ENCODE measurements at regions not wholly inside any gene's neighbourhood (a gene's known extent, or its start where the extent isn't known, plus 50 kb on each side); places are given as distances from the start of the nearest gene placed in this dataset.

DNA sequence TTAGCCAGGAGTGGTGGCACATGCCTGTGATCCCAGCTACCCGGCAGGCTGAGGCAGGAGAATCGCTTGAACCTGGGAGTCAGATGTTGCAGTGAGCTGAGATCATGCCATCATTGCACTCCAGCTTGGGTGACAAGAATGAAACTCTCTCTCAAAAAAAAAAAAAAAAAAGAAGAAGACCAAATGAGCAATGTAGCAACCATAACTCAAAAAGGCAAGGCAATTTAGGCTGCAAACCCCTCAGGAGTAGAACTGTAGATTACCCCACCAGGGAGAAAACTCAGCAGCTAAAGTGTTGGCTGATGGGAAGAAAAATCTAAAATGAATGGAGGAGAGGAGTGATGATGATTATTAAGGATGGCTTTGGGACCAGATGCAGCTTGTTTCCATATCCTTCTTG, 256.7 kb upstream of the UBASH3B start:
- no peak for DNase-seq (ENCODE audit: low spot score)

DNA sequence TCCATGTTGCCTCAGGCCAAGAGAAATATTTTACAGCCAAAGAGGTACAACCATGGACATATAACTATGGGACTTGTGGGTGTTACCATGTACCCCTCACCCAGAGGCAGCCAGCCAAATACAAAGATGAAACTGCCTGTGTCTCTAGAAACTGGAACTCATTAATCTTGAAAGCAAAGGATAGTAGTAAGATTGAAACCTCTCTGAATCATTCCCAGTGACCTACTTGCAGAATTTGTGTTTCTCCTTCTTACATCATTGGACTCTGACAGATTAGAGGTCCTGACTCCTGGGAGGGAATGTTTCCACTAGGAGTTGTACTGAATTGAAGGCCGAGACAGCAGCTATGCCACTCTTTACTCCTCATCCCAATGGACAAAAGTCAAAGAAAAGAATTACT, 257.4 kb upstream of the UBASH3B start:
- no peak for DNase-seq (ENCODE audit: low spot score)

DNA sequence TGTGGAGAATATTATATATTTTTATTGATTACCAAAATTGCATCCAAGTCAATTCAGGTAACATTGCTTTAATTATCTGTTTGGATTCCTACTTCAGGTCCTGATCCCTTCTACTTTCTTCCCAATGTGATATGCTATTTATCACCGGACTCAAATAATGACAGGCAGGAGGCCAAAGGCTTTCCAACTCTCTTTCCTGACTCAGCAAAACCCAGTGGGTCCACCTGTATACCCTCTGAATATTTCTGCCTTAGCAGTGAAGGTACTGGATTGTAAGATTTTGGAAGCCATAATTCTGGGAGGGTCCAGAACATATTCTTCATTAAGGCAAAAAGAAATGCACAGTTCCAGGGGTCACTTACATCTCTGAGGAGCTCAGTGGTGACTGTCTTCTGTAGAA, 260.2 kb upstream of the UBASH3B start:
- DNase-seq (ENCODE audit: low spot score), result no peak

DNA sequence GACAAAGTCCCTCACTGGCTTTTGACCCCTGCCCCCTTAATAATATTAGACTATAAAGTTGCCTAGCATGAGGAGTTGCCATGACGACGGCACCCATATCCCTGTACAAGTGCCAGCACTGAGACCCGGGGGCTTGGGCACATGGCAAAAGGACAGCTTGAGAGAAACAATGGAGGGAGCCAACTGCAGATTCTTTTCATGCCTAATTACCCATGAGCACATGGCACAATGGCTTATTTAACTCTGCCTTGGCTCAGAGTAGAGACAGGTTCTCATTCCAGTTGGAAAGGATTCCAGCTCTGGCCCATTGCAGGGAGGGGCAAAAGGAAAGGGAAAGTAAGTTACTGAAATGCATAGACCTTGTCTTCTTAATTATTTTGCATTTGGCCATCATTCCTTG, 261.2 kb upstream of the UBASH3B start:
- DNase-seq (ENCODE audit: low spot score), result no peak

DNA sequence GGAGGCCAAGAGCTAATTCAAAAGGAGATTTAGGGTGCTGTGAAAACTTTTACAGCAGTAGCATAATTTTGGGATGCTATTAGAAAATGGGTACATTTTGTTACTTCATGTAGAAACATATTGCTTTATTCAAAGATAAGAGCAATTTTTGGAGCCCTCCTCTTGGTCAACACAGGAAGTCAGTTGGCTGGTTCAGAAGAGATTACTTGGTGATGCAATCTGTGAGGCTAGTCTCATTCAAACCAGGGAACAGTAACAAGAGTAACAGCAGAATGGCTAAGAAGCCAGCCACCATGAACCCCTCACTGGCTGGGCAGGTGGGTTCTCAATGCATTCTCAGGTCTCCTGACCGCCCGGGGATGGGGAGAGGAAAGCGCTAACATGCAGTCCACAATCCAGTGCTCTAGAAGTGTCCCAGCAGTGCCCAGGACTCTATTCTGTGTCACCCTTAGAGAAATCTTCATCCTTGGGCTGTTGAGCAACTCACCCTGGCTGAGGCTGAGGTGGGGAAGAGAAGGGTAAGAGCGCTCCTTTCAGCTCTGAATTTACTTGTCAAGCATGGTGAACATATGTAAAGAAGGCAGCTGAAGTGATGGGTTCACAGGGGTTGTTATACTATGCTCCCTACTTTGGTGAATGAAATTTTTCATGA, 262.2 kb upstream of the UBASH3B start:
- DNase-seq (ENCODE audit: low spot score), result no peak

DNA sequence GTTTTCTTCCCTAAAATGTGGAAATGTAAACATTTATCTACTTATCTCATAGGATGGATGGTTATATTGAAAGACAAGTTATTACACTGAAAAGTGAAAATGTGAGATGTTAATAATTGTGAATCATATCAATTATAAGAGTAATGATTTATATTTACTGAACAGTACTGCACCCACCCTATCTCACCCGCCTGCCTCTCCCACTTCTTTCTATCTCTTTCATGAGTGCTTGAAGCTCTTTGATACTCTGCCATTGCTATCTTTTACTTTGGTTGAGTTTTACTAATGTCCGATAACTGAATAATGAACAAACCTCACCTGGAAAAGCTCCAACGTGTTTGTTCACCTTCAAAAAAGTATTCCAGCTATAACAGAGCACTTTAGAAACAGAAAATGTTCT, 263.0 kb upstream of the UBASH3B start:
- no peak for DNase-seq (ENCODE audit: low spot score)

DNA sequence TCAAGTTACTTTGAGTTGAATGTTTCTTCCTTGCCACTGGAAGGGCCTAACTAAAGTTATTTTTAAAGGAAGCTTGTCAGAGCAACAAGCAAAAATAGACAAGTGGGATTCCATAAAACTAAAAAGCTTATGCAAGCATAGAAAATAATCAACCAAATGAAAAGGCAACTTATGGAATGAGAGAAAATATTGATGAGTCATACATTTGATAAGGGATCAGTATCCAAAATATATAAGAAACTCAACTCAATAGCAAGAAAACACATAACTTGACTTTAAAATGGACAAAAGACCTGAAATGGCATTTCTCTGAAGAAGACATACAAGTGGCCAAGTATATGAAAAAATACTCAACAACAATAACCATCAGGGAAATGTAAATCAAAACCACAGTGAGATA, 264.5 kb upstream of the UBASH3B start:
- no peak for DNase-seq (ENCODE audit: low spot score)

DNA sequence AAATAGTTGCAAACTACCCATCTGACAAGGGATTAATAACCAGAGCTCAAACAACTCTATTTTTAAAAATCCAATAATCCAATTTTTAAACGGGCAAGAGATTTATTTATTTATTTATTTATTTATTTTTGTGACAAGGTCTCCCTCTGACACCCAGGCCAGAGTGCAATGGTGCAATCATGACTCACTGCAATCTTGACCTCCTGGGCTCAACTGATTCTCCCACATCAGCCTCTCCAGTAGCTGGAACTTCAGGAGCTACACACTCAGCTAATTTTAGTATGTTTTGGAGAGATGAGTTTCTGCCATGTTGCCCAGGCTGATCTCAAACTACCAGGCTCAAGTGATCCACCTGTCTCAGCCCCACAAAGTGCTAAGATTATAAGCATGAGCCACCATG, 267.2 kb upstream of the BLID start:
- no peak for DNase-seq (ENCODE audit: low spot score)

DNA sequence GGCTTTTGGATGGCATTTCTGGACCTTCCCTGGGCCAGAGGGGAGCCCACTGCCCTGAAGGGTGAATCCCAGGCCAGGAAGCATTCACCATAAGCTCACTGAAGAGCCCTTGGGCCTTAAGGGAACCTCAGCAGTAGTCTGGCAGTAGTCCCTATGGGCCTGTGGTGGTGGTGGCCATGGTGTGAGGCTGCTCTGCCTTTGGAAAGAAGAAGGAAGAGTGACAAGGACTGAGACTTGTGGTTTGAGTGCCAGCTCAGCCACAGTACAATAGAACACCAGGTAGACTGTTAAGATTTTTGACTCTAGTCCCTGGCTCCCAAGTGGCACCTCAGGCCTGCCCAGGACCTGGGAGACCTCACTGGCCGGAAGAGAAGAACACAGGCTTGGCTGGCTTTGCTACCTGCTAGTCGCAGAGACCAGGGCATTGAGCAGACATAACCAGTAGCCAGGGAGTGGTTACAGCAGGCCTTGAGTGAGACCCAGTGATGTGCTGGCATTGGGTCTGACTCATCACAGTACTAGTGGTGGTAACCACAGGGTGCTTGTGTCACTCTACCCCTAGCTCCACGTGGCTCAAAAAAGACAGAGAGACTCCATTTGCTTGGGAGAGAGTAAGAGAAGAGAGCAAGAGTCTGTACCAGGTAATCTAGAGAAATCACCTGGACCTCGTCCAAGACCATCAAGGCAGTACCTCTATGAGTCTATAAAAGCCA, 259.8 kb upstream of the BLID start:
- DNase-seq (ENCODE audit: low spot score), result no peak

DNA sequence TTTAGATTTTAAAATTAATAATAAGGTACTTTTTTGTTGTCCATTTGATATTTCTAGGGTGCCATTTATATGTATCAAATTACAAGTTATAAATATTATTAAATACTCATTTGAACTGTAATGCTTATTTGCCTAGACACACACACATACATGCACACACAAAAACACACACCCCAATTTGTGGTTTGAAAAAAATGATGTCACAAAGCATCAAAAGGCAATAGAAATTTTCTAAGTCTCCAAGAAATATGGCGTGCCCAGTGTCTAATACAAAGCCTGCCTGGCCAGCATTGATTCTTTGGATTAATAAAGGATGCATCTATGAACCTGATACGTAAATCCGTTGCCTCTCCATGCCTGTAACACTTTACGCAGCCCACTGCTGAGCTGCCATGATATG, 252.8 kb upstream of the BLID start:
- DNase-seq (ENCODE audit: low spot score), result no peak

DNA sequence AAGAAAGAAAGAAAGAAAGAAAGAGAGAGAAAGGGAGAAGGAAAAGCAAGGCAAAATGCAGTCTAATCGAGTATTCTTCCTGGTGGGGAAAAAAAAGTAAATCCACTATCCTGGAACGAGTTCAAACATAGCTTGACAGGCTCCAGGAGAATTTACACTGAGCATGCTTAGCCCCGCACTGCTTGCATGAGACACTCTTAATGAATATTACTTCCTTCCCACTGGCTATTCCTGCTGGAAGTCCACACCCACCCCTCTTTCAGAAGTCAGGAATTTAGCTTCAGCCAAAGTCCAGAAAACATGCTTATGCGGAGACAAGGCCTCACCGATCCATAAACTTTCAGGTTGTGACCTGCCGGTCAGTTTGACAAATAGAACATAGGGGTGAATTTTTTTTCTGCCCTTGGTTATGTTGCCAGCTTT, 251.8 kb upstream of the BLID start:
- DNase-seq (ENCODE audit: low spot score), result no peak

DNA sequence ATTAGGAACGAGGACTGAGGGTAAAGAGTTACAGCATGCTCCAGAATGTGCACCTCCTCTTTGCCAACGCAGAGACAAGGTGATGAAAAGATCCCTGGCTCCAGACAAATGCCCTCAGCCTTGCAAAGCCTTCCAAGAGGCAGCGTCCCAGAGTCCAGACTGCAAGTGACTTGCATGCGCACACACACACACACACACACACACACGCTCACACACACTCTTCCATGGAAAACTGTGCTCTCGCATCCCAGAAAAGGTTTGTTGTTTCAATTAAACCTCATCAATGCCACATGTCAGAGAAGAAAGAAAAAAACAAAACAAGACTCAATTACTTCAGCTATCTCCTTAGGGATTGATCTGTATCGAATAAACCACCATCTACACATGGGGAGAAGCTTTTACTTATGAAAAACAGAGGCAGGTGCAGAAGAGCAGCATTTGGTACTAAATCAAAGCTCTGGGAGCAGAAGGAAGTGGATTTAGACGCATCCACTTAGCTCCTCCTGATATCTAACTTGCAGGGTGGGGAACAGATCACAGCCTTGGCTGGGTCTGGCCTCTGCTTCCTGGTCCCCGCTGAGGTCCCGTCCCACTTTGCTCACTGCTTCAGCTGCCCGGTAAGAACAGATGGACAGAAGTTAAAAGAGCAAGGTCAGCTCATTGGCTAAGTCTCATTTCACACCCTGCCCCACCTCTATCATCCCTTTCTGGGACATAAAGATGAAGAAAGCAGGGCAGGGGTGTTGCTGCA, 249.8 kb upstream of the BLID start:
- DNase-seq (ENCODE audit: low spot score), result no peak

DNA sequence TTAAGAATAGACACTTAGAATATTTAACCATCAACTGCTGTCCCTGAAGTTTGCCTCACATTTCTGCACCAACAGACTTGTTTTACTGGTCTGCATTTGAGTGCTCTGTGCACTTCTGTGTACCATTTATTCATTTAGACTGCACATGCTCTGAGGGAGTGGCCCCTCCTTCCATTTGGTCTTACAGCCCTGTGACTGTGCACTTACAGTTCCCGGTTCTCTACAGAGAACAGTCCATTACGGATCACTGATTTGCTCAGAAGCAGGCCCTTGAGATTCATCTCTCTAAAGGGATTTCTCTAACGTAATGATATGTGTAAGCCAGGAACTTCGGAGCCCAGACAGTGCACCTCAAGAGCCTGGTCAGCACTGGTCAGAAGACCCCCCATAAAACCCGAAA, 247.3 kb upstream of the BLID start:
- DNase-seq (ENCODE audit: low spot score), result no peak

DNA sequence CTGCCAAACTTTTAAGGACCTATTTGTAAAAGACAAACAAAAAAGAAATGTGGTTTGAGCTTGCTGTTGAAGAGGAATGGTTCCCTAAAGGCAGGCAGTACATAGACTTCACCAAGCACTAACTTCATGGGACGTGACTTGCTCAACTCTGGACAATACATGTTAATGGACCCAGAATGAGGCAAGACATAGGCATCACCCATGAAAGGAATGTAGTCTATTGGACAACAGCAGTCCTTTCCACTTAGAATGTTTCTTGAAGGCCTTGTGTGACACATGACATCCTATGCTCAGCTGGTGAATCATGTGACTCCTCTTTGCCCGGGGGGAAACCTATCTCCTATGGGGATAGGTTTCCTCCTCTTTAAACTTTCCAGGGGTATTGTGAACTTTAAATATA, 246.4 kb upstream of the BLID start:
- no peak for DNase-seq (ENCODE audit: low spot score)

DNA sequence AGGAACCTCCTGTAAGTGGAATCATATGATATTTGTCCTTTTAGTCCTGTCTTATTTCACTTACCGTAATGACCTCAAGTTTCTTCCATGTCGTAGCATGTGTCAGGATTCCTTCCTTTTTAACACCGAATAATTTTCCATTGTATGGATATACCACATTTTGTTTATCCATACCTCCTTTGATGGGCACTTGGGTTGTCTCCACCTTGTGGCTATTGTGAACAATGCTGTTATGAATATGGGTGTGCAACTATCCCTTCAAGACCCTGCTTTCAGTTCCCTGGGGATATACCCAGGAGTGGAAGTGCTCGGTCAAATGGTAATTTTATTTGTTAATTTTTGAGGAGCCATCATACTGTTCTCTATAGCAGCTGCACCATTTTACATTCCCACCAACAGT, 244.9 kb upstream of the BLID start:
- no peak for DNase-seq (ENCODE audit: low spot score)

DNA sequence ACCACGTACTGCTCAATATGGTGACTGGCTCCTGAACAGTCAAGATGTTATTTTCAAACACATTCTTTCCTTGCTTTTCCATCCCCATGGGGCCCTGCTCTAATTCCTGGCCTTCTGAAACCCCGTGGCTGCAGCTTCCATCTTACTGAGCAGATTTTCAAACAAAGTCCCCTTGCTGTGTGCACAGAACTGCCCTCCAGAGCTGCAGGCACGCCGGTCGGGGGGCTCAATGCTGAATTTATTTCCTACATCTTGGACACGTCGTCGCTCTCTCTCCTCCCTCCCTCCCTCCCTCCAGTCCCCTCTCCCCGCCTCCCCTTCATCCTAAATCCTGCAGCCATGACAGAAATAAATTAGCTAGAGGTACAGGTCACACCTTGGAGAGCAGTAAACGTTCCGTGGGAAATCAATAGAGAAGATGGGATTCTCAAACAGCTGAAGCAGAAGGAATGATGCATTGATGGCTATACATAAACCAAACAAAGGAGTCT, 243.1 kb upstream of the BLID start:
- no peak for DNase-seq (ENCODE audit: low spot score)

DNA sequence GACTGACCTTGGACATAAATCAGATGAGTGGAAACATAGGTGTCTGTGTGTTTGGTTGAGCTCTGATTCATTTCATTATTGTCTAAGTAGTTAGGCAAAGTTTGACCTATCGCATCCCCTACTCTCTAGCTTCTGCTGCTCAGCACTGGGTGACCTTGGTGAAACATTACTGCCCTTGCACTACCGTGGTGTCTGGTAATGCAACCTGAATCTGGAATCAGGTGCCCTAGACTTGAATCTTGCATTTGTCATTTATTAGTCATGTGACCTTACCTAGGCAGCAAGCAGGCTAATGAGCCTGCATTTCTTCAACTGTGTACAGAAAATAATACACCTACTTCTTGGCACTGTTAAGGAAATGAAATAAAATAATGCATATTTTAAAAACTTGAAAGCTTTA, 242.3 kb upstream of the BLID start:
- DNase-seq (ENCODE audit: low spot score), result no peak

DNA sequence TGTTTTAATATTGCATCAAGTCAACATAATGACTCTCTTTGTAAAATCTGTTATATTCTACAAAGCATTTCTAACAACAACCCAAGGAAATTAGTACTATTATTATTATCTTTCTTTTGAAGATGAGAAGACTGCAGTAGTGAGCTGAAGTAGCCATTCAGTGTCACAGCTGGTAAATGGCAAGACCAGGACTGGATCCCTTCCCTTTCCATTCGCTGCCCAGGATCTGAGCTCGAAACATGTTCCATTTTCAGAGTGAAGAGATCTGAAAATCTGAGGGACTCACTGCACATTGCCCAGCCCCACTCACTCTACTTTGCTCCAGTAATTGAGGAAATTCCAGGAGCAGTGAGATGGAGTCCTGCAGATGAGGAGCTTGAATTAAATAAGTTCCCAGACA, 240.0 kb upstream of the BLID start:
- no peak for DNase-seq (ENCODE audit: low spot score)

DNA sequence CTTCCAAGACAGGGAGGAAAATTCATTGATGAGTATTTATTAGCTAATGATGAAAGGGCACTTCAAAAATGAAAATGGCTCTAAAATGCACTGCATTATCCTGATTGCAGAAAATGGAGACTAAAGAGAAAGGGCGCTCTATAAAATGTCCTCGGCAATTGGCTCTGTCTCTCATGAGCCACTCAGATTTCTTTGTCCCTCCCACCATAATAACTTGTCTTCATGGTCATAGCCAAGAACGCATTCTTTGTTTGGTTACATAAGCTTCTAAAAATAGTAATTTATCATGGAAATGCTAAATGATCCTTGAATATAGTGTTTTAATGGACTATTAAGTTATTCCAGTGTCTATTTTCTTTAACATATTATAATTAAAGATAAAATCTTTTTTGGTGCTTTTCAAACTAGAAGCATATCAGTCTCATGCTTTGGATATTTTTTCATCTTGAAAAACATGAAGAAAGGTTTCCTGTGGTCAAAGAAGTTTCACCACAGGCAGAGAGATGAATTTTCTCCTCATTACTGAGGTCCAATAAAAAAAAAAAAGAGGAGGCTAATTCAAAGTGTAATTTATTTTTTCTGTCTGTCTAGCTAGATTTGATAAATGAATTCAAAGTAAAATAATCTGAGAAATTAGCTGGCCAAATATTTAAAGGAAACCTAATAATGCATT, 238.1 kb upstream of the BLID start:
- no peak for DNase-seq (ENCODE audit: low spot score)

DNA sequence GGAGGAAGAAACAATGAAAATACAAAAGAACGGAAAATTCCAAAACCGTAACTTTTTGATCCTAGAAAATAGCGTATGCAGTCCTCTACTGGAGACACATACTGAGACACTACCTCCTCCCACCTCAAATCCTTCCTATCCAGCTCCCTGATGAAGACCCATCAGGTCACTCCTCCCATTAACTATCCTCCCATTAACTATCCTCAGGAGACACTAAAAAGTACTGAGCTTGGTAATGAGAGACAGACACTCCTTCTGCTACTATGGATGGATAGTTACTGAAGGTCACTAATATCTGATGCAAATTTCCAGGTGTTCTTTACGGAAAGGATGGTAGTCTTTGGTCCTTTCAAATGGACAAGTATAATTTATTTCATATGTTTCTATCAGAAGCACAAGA, 237.5 kb upstream of the BLID start:
- DNase-seq (ENCODE audit: low spot score), result no peak

DNA sequence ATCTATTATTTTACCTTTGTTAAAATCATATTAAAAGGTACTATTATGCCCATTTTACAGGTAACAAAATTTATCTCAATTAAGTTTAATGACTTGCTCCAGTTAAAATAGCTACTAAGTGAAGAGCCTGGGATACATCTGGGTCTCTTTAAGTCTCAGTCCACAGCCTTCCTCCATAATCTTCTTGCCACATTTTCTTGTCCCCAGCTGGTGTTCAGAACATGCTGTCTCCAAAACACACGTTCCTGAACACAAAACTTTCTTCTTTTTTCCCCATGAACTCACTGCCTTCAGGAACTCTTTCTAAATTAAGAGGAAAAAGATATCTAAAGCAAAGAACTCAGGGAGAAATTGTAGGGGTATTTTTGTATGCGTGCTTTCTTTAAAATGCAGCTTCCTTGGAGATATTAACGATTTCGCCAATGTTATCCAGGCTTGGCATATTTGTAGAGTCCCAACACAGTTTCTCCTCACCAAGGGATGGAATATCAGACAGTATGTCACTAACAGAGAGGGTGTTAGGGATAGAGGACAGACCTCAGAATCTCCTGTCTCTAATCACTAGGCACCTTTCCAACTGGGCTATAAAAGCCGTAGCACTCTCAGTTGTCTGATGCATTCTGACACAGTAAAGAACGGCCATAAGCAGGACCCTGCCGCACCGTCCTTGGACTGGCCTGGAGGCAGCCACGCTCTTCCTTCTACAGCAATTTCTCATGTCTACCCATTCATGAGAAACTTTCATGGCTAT, 232.8 kb upstream of the BLID start:
- no peak for DNase-seq (ENCODE audit: low spot score)

DNA sequence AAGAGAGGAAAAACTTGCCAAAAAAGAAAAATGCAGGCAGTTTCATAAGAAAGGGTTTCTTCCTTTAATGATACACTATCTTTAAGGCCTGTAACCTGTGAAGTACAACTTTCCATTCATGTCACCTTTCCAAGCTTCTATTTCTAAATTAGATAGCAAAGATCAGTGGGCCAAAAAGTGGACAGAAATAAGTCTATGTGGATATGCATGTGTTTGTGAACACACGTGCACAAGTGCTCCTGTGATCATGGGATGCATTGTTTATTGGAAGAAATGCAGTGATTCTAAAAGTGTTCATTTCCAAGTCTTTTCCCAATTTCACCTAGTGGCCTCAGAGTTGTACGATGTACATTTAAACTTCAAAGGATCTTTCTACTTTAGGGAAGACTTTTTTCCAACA, 230.0 kb upstream of the BLID start:
- DNase-seq (ENCODE audit: low spot score), result no peak

Measured in ecto neural progenitor cell (in vitro differentiated cells).